NCI-H1417 (cell line): ENCODE measurements at regions not wholly inside any gene's neighbourhood (a gene's known extent, or its start where the extent isn't known, plus 50 kb on each side); places are given as distances from the start of the nearest gene placed in this dataset.
A peak's percentile ranks its signal among the peaks of the same experiment; 100 is the strongest.

ENCODE experiments used
- DNase-seq, 3 experiments: peaks; one replicate each; lab custom pipeline; 2025; lab: John Stamatoyannopoulos, UW

DNA sequence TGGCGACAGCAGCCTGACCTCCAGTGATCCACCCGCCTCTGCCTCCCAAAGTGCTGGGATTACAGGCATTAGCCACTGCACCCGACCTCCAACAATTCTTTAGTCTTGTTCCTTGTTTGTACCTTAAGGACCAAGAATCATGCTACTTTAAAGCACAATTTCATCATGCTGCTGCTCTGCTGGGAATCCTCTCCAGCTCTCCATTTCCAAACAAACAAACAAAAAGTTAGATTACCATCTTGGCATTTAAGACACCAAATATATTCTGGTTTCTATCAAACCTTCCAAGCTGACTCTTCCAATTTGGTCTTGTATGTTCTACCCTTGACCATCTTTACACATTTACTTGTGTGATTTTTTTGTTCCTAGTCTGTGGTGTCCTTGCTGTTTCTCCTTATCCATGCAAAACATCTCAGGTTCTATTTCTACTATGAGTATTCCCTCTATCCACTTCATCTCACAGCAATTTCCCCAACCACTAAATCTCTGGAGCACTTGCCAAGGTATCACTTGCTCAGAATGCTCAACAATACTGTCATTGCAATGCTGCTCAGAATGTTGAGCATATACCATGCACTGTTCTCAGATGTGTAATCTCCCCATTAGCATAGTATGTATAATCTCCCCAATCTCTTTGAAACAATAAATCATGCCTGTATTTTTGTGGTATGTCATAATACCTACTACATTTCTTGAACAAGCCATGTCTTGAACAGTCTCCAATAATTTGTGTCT is 73.2 kb upstream of the GALNT5 start:
- DNase-seq: no peak

DNA sequence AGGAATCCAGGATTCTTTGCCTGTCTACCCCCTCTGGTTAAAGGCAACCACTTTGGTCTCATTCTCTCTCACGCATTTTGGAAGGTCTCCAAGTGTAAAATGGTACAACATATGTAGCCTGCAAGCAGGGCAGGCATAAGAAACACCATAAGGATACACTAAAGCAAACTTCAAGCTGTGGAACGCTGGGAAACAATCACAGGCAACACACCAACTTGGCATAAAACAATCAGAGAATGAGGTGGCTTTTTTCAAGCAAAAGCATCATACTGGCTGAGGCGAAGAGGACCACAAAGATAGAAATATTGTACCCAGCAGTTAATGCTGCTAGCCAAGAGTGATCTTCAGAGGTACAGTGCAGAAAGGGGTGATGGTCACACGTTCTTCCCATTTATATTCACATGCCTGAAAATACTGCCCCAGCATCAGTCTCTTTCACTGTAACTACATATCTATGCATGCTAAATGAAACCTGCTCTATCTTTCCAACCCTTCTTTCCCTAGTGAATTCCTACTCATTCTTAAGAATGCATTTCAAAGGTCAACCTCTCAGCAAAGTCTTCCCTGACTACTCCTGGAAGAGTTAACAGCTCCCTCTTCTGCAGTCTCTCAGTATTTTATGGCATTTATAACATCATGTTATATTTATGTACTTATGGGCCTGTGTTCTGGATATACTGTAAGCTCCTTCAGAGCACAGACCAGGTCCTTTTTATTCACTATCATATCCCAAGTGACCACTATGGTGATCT is 71.9 kb upstream of the GALNT5 start:
- DNase-seq: no peak

DNA sequence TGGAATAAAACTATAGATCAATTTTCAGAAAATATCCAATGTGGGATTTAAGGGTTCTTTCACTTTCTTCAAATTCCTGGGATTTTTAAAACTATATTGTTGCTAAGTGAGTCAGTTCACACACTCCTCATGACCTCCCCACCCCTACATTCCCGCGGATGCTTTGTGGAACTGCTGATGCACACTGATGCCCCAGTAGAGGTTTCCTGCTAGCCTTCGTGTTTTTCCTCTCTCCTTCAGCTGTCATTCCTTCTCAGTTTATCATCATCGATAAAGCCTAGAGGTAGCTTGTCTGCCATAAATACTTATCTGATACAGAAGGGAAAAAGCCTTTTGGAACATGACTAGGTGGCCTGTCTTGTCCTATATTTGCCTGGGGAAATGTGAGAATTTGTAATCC is 67.4 kb upstream of the GALNT5 start:
- no peak for DNase-seq

DNA sequence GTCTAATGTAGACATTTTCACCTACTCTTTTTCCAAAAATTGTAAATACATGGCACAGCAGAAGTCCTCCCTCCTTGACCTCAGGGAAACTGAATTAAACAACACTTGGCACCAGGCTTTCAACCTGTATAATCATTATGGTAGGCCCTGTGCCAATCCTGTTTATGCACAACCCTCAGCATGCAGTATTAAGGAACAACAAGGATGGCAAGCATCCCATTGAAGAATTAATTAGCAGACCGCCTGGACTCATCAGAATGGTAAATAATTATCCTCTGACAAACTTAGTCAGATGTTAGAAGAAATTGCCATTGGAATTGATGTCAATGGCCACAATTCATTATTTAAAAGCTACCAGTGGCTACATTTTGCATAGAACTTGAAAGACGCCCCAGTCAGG is 66.3 kb upstream of the GALNT5 start:
- DNase-seq: no peak

DNA sequence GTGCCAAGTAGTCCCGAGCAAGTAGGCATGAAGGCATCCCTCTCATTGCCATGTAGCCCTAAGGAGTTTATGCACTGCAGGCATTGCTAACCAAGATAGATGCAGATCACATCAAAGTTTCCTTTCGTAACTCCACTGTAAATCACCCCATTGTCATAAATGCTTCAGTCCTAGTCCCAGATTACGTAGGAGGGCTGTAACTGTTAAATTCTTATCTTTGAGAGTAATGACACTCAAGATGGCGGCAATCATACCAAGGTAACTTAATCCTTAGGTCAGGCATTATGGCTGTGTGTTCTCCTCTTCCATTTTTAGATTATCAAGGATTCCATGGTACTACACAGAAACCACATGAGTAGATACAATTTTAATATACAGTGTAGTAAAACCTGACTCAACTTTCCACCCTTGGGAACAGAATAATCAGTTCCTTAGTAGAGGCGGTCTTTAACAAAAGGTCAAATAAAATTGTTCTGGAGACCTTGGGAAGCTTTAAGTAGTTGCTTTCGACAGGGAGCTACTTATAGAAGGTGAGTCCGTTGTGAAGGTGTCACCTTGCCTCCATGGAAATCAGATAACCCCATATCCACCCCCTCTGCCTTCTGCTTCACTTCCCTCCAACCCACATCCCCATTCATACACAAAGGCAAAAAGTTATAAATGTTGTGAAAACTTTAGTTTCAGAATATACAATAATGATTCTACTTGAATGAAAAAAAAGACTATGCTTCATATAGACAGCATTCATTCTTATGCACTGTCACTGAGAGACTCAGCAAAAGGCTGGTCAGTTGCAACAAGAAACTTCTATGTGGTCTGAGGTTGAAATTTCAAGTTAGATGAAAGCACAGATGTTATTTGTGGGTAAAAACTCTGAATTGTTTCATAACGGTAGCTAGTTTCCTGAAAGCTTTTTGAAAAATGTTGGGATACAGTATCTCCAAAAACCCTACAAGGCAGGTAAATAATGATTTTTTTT is 64.8 kb upstream of the GALNT5 start:
- DNase-seq: no peak

DNA sequence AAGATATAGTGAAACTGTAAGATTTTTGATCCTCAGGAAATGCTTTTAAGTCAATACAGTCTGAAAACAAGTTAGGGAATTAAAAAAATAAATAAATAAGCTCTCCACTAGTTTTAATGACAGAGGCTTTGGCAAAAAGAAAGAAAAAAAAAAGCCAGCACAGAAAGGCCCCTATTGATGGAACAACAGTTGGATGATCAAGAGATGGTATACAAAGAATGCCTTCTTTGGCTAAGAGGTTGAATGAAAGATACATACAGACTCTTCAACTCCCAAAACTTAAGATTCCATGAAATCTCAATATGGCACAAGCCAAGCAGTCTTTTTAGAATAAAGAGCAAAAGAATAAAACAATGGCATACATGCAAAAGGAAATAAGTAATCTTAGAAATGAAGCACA is 64.0 kb upstream of the GALNT5 start:
- no peak for DNase-seq

DNA sequence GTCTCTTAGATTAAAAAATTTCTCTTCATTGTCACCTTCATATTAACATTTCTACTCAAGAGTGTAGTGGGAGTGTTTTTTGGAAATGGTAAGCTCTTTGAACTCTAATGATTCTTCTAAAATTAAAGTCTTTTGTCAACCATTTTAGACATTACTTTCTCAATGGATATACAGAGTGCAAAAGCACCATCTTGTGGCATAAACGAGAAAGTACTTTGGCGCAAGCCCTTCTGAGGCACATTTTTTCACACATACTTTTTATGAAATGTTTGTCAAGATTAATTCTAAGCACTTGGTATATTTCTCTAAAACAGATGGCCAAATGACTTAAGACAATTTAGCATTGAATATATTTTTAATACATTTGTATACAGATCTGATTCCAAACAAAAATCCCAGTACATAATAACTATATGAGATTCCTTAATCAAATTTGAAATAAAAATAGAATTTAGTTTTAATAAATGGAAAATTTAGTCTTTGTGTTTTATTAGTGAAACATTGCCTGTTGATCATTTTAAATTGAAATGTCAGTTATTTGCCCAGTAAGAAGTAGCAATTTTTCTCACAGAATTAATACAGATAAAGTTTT is 63.3 kb upstream of the GALNT5 start:
- DNase-seq: peak; percentile 0 to 37 (median 11)

DNA sequence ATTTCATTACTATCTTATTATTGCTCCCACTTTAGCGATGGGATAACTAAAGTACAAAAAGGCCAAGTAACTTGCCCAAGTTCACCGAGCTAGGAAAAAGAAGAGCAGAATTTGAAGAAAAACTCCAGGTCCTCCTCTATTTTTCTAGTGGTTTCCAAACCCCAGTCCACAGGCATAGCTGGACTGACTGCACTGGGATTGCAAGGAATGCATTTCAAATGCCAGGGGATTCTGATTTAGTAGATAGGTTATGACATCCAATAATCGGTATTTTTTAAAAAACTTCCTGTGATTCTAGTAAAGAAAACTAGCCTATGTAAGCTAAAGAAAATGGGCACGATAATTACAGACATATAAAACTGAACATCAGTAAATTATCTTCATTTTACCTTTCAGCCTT is 62.7 kb upstream of the GALNT5 start:
- no peak for DNase-seq

DNA sequence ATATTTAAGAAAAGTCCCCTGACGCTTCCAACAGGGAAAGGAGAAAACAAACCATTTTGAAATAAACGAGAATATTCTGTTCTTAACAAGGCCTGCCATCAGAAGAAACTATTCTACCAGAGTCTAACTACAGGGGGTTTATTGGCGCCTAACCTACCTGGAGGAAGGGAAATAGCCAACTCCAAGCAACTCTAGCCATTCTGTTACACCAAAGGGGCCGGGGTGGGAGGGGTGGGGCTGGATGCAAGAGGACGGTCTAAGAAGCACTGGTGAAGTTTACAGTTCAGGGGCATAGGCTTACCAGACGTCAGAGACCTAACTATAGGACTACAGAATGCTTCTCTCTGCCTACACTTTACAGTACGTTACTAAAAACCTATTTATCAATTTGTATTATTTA is 60.5 kb upstream of the GALNT5 start:
- DNase-seq: no peak

DNA sequence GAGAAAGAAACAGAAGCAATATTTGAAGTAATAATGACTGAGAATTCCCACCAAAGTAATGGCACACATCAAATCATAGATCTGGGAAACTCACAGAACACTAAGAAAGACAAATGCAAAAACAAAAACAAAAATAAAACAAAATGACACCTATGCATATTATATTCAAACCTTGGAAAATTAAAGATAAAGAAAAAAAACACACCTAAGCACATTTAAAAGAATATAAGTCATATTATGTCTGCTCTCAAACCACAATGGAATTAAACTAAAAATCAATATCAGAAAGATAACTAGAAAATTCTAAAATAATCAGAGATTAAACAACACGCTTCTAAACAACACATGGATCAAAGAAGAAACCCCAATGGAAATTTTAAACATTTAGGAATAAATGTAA is 59.7 kb upstream of the GALNT5 start:
- DNase-seq: no peak

DNA sequence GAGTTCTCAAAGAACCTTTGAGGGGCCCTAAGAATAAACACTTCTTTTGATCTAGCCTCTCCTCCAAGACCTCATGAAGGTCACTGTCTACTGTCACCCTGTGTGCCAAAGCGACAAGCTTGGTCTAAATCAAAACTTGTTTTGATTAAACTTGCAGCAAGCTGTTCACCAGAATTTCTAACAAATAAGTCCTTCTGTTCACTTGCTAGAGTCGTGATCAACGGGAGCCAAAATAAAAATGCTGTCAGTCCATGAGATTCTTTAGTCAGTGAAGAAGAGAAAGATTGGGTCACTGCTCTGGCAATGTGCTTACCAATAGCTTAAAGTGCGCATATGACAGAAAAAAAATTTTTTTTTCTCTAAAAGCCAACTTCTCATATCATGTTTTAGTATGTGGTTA is 53.9 kb upstream of the GALNT5 start:
- DNase-seq: no peak

DNA sequence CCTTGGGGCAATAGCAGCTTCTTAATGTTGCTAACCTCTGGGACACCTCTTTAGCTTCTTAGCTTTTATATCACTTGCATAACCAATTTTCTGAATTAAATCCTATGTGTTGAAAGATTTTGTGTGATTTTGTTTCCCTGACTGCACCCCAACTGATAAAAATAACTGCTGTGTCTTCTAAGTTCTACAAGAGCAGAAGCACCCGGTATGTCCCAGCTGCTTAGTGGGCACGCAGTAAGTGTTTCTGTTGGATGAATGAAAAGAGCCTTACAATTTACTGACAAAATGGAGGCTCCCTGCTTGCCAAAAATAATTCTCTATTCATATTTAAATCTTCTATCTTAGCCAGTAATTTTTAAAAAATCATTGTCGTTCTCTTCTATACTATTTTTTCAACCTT is 53.1 kb upstream of the GALNT5 start:
- no peak for DNase-seq

DNA sequence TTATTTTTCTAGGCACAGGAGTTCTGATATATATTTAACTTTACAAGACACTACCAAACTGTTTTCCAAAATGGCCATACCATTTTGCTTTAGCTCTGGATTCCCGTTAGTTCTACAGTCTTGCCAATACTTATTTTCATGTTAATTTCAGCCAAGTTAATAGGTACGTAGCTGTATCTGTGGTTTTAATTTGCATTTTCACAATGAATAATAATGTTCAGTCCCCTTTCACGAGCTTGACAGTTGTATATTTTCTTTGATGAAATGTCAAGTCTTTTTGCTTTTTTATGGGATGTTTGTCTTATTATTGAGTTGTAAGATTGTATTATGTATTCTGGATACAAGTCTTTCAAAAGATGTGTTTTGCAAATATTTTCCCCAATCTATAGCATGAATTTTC is 50.6 kb upstream of the GALNT5 start:
- DNase-seq: no peak
